ENCODE measurements at regions not wholly inside any gene's neighbourhood (a gene's known extent, or its start where the extent isn't known, plus 50 kb on each side); places are given as distances from the start of the nearest gene placed in this dataset.

DNA sequence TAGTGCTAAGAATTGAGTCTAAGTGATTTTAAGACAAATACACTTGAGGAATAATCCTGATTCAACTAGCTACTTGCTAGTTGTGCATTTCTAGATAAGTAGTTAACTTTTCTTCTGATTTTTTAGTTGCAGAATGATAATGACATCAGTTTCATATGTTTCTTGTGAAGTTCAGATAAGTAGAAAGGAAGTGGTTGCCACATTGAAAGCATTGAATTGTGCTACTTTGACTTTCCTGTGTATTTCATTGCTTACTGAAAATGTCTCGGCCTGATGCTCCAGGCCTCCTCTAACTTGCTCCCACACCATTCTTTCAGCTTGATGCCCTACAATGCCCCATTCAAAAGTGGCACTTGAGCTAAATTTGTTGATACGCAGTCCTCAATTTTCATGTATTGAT lies 980.0 kb downstream of the TMTC2 start:
- H3K36me3 Mint-ChIP-seq, result no peaks in the 10 kb centered on the region

DNA sequence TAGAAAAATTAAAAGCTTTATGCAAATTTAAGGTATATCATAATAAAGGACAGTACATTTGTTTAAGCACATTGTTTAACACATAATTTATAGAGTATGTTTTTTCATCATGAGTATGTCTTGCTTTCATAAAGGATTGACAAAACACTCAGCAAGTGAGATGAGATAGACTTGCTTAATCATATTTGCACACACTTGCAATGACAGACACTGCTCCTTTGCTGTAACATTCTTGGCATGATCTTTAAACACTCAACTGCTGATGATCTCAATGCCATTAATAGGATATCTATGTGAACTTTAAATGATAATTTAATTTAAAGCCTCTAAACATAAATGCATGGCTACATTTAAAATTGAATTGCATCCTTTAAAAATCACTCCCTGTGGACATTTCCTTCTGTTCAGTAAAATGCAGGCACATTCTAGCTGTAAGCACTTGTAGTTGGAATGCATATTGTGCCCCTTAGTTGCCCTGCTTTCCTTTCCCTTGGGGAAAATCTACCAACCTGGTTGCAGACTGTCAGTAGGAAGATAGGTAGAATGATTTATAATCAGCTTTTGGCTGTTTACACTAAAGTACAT lies 979.0 kb downstream of the TMTC2 start:
- no peaks in the 10 kb centered on the region for H3K36me3 ChIP-seq (replicated peaks in 1 of 2; ENCODE audit: control insufficient read depth in 1 of 2, insufficient read depth in 2 of 2, low read length in 2 of 2)
- no peak for DNase-seq
- no peak overlapping the region for H2AFZ ChIP-seq (ENCODE audit: insufficient read depth, low read depth, low read length, poor library complexity, severe bottlenecking)
- H3K27ac Mint-ChIP-seq, result no peak overlapping the region
- no peaks in the 10 kb centered on the region for H4K20me1 ChIP-seq (ENCODE audit: insufficient read depth, low read length)
- no peaks in the 10 kb centered on the region for H3K4me1 ChIP-seq (ENCODE audit: control insufficient read depth in 1 of 2, insufficient read depth in 2 of 2, low read length in 2 of 2)
- no peaks in the 10 kb centered on the region for H3K79me2 ChIP-seq (ENCODE audit: insufficient read depth, low read length)
- no peak overlapping the region for H3K9ac ChIP-seq (ENCODE audit: insufficient read depth, low read length, poor library complexity, severe bottlenecking)
- H3K36me3 Mint-ChIP-seq, result no peaks in the 10 kb centered on the region
- no peak overlapping the region for H3K4me3 ChIP-seq (replicated peaks in 1 of 3; ENCODE audit: low read depth in 2 of 3, low read length in 3 of 3)
- peaks cover 0 to 1% (median 0%) of the 10 kb centered on the region in 3 donors for H3K27me3 Mint-ChIP-seq (ENCODE audit: low read depth in 3 of 3)
- no peaks in the 10 kb centered on the region for H3K4me1 Mint-ChIP-seq
- intact Hi-C loops (cut with micrococcal nuclease), result no loop called here
- no peak overlapping the region for H3K27ac ChIP-seq (ENCODE audit: low read depth in 1 of 2, low read length in 2 of 2)
- no peak overlapping the region for H3K4me3 Mint-ChIP-seq
- TF ChIP-seq, protein P1, sequence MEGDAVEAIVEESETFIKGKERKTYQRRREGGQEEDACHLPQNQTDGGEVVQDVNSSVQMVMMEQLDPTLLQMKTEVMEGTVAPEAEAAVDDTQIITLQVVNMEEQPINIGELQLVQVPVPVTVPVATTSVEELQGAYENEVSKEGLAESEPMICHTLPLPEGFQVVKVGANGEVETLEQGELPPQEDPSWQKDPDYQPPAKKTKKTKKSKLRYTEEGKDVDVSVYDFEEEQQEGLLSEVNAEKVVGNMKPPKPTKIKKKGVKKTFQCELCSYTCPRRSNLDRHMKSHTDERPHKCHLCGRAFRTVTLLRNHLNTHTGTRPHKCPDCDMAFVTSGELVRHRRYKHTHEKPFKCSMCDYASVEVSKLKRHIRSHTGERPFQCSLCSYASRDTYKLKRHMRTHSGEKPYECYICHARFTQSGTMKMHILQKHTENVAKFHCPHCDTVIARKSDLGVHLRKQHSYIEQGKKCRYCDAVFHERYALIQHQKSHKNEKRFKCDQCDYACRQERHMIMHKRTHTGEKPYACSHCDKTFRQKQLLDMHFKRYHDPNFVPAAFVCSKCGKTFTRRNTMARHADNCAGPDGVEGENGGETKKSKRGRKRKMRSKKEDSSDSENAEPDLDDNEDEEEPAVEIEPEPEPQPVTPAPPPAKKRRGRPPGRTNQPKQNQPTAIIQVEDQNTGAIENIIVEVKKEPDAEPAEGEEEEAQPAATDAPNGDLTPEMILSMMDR (IDR thresholded peaks at IDR 0.05), result no peak
- peaks cover 0 to 4% of the 10 kb centered on the region in 2 donors for H3K9me3 ChIP-seq (replicated peaks in 1 of 2; ENCODE audit: control insufficient read depth in 1 of 2, insufficient read depth in 1 of 2, low read length in 2 of 2)
- H3K27me3 ChIP-seq (ENCODE audit: control insufficient read depth in 2 of 2, insufficient read depth in 2 of 2, low read length in 2 of 2), result no peaks in the 10 kb centered on the region
- H3K4me2 ChIP-seq (replicated peaks; ENCODE audit: extremely low read depth, low read length, poor library complexity, severe bottlenecking), result no peak overlapping the region
- H3K9me3 Mint-ChIP-seq, result peaks cover 0 to 2% (median 0%) of the 10 kb centered on the region in 7 donors

More for the DNA sequence above, 980.0 kb downstream of the TMTC2 start:
- no peak for DNase-seq
- H3K4me2 ChIP-seq (replicated peaks; ENCODE audit: extremely low read depth, low read length, poor library complexity, severe bottlenecking), result no peak overlapping the region
- H3K27ac Mint-ChIP-seq, result no peak overlapping the region
- no peaks in the 10 kb centered on the region for H3K4me1 Mint-ChIP-seq
- peaks cover 0 to 2% (median 0%) of the 10 kb centered on the region in 7 donors for H3K9me3 Mint-ChIP-seq
- H3K9ac ChIP-seq (ENCODE audit: insufficient read depth, low read length, poor library complexity, severe bottlenecking), result no peak overlapping the region
- H3K27me3 ChIP-seq (ENCODE audit: control insufficient read depth in 2 of 2, insufficient read depth in 2 of 2, low read length in 2 of 2), result no peaks in the 10 kb centered on the region
- 0% methylated on average over 1 of the region's 2 CpGs for WGBS (ENCODE audit: insufficient coverage)
- no peaks in the 10 kb centered on the region for H3K9me3 ChIP-seq (replicated peaks in 1 of 2; ENCODE audit: control insufficient read depth in 1 of 2, insufficient read depth in 1 of 2, low read length in 2 of 2)
- no peak overlapping the region for H2AFZ ChIP-seq (ENCODE audit: insufficient read depth, low read depth, low read length, poor library complexity, severe bottlenecking)
- H3K36me3 ChIP-seq (replicated peaks in 1 of 2; ENCODE audit: control insufficient read depth in 1 of 2, insufficient read depth in 2 of 2, low read length in 2 of 2), result no peaks in the 10 kb centered on the region
- no peak overlapping the region for H3K4me3 ChIP-seq (replicated peaks in 1 of 3; ENCODE audit: low read depth in 2 of 3, low read length in 3 of 3)
- TF ChIP-seq, protein P1 (IDR thresholded peaks at IDR 0.05), result no peak
- no peaks in the 10 kb centered on the region for H3K27me3 Mint-ChIP-seq (ENCODE audit: low read depth in 3 of 3)
- H3K4me1 ChIP-seq (ENCODE audit: control insufficient read depth in 1 of 2, insufficient read depth in 2 of 2, low read length in 2 of 2), result no peaks in the 10 kb centered on the region
- H3K4me3 Mint-ChIP-seq, result no peak overlapping the region
- H3K27ac ChIP-seq (ENCODE audit: low read depth in 1 of 2, low read length in 2 of 2), result no peak overlapping the region
- no peaks in the 10 kb centered on the region for H3K79me2 ChIP-seq (ENCODE audit: insufficient read depth, low read length)
- intact Hi-C loops (cut with micrococcal nuclease), result no loop called here
- no peaks in the 10 kb centered on the region for H4K20me1 ChIP-seq (ENCODE audit: insufficient read depth, low read length)

All from CD14-positive monocyte (primary cell).